HG03280 (cell line): ENCODE measurements at regions not wholly inside any gene's neighbourhood (a gene's known extent, or its start where the extent isn't known, plus 50 kb on each side); places are given as distances from the start of the nearest gene placed in this dataset.

Experiments used
- ATAC-seq: cut with Tn5 transposase; IDR thresholded peaks from one replicate; pipeline ENCODE4 v1.9.1; 2021; ENCODE audit warnings: mild to moderate bottlenecking, moderate library complexity; ENCODE audit not compliant: unreplicated experiment

- no peak for ATAC-seq
These were observed 193.4 kb upstream of the MYT1L start for GRCh38 chr2:2524348-2524941.

GRCh38 chr2:2523461-2524347 lies 192.6 kb upstream of the MYT1L start:
- ATAC-seq: no peak

GRCh38 chr2:2520401-2520811 lies 189.3 kb upstream of the MYT1L start:
- no peak for ATAC-seq

GRCh38 chr2:2519381-2519780 lies 188.3 kb upstream of the MYT1L start:
- ATAC-seq: no peak

GRCh38 chr2:2517399-2517798 lies 186.3 kb upstream of the MYT1L start:
- no peak for ATAC-seq

- no peak for ATAC-seq
These were observed 185.3 kb upstream of the MYT1L start for GRCh38 chr2:2516386-2516785.

- ATAC-seq: no peak
These were observed 181.9 kb upstream of the MYT1L start for GRCh38 chr2:2512931-2513330.

GRCh38 chr2:2507417-2507997 lies 176.4 kb upstream of the MYT1L start:
- no peak for ATAC-seq

GRCh38 chr2:2506536-2506935 lies 175.5 kb upstream of the MYT1L start:
- no peak for ATAC-seq

GRCh38 chr2:2505604-2506003 lies 174.5 kb upstream of the MYT1L start:
- ATAC-seq: no peak

GRCh38 chr2:2503864-2504418 lies 172.9 kb upstream of the MYT1L start:
- no peak for ATAC-seq

- no peak for ATAC-seq
These were observed 171.1 kb upstream of the MYT1L start for GRCh38 chr2:2502201-2502549.

GRCh38 chr2:2501454-2502200 lies 170.6 kb upstream of the MYT1L start:
- no peak for ATAC-seq

- ATAC-seq: no peak
These were observed 164.5 kb upstream of the MYT1L start for GRCh38 chr2:2495606-2496005.

- ATAC-seq: no peak
These were observed 162.4 kb upstream of the MYT1L start for GRCh38 chr2:2493496-2493895.

- no peak for ATAC-seq
These were observed 161.7 kb upstream of the MYT1L start for GRCh38 chr2:2492800-2493199.

GRCh38 chr2:2491964-2492363 lies 160.9 kb upstream of the MYT1L start:
- ATAC-seq: no peak

GRCh38 chr2:2484301-2484700 lies 153.2 kb upstream of the MYT1L start:
- ATAC-seq: no peak

- ATAC-seq: no peak
These were observed 151.8 kb upstream of the MYT1L start for GRCh38 chr2:2482851-2483250.

GRCh38 chr2:2472881-2473280 lies 141.8 kb upstream of the MYT1L start:
- no peak for ATAC-seq

- ATAC-seq: no peak
These were observed 141.0 kb upstream of the MYT1L start for GRCh38 chr2:2472044-2472443.
